ENCODE measurements at regions not wholly inside any gene's neighbourhood (a gene's known extent, or its start where the extent isn't known, plus 50 kb on each side); places are given as distances from the start of the nearest gene placed in this dataset.
"Not testable (repeated sequence)": the region's sequence is repeated elsewhere in the genome, so short reads cannot be mapped to it uniquely, and the experiment has no call there.

DNA sequence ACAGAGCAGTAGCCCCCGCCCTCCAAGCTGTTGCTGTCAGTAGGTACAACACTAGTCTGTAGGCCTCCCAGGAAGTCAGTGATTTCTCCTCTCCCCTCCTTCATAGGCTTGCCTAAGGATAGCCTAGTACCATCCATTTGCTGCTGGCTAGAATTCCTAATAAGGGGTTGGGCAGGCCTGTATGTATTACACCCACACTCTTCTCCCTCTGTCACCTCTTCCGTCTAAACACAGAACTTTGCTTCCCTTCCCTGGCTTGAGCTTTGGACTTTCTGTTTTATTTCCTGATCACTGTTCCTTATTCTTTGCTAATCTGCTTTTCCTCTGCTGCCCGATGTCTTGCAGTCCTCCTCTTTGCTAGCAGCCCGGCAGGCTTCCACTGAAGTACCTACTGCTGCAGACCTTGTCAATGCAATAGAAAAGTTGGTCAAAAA lies 93.4 kb upstream of the UMPS start:
- DNase-seq (ENCODE audit: low read depth) = no peak
- TF ChIP-seq, protein P1, sequence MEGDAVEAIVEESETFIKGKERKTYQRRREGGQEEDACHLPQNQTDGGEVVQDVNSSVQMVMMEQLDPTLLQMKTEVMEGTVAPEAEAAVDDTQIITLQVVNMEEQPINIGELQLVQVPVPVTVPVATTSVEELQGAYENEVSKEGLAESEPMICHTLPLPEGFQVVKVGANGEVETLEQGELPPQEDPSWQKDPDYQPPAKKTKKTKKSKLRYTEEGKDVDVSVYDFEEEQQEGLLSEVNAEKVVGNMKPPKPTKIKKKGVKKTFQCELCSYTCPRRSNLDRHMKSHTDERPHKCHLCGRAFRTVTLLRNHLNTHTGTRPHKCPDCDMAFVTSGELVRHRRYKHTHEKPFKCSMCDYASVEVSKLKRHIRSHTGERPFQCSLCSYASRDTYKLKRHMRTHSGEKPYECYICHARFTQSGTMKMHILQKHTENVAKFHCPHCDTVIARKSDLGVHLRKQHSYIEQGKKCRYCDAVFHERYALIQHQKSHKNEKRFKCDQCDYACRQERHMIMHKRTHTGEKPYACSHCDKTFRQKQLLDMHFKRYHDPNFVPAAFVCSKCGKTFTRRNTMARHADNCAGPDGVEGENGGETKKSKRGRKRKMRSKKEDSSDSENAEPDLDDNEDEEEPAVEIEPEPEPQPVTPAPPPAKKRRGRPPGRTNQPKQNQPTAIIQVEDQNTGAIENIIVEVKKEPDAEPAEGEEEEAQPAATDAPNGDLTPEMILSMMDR (IDR thresholded peaks at IDR 0.05; ENCODE audit: control insufficient read depth, insufficient read depth, low read depth, low read length, missing control alignments) = no peak

DNA sequence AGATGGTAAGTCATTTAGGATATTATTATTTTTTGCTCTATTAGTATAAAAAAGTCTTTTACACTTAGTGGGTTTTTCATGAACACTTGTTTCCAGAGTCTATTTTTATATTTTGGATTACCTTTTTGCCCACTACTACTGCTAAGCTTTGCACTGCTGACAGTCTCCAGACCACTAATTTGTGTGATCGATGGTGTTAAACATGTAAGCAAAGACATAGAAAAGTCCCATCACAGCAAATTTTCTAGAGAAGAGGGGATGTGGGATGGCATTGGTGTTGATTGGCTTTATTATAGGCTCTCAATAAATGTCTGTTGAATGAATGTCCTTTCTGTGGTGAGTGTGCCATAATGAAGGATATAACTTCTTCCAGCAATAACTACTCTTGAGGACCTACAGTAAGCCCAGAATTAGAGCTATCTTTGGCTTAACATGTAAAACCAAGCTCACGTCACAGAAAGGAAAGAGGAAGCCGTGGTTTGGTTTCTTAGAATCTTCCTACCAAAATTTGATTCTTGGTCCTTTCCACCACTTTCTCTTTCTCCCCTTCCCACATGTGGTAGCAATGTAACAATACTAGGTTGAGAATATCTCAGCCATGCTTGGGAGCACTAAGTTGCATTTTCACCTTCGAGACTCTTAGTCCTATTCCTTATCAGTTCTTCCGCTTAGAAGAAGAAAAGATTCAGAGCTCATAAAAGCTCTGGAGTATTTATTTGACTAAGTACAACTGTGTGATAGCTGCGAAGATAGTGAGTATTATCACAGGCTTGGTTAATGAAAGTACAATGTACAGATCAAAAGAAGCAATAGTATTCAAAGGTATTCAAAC lies 90.6 kb upstream of the UMPS start:
- TF ChIP-seq, protein P1 (IDR thresholded peaks at IDR 0.05; ENCODE audit: control insufficient read depth, insufficient read depth, low read depth, low read length, missing control alignments) = no peak
- no peak for DNase-seq (ENCODE audit: low read depth)
- no peak overlapping the region for H3K4me3 ChIP-seq (ENCODE audit: control insufficient read depth, low read depth, low read length)

More for the DNA sequence above, 93.4 kb upstream of the UMPS start:
- H3K4me3 ChIP-seq (ENCODE audit: control insufficient read depth, low read depth, low read length) = no peak overlapping the region

DNA sequence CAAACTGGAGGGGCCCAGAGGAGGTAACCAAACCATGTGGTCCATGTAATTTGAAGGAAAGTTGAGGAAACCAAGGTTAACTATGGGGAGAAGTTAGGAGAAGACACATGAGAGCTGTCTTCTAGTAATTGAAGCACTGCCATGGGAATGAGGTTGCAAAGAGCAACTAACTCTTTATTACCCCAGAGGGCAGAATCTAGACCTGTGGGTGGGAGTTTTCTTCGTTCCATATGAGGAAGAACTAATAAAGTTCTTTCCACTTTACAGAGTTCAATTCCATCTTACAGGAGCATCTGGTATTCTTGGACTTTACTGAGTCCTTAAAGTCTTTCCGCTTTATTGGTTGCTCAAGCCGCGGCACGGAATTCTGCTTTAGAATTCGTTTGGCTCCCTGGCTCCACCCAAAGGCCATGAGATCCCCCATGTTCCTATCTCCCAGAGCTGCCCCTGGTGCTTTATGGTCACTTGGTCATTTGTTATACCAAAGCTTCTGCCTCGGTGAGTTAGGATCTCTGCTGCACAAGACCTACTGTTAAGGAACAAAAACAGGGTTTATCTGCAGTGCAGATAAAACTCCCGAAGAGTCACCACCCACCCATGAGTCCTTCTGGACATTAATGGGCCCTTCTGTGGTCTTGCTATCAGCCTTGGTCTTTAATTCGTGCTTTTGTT lies 89.5 kb upstream of the UMPS start:
- TF ChIP-seq, protein P1 (IDR thresholded peaks at IDR 0.05; ENCODE audit: control insufficient read depth, insufficient read depth, low read depth, low read length, missing control alignments) = no peak
- no peak overlapping the region for H3K4me3 ChIP-seq (ENCODE audit: control insufficient read depth, low read depth, low read length)
- DNase-seq (ENCODE audit: low read depth) = no peak

DNA sequence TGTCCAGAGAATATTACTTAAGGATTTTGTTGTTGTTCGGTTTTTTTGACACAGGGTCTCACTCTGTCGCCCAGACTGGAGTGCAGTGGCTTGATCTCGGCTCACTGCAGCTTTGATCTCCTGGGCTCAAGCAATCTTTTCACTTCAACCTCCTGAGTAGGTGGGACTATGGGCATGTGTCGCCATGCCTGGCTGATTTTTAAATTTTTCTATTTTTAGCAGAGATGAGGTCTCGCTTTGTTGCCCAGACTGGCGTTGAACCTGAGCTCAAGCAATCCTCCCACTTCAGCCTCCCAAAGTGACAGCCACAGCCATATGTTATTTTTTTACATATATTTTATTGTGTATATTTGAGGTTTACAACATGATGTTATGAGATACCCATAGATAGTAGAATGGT lies 86.8 kb upstream of the UMPS start:
- DNase-seq (ENCODE audit: low read depth) = no peak
- TF ChIP-seq, protein P1 (IDR thresholded peaks at IDR 0.05; ENCODE audit: control insufficient read depth, insufficient read depth, low read depth, low read length, missing control alignments) = no peak
- no peak overlapping the region for H3K4me3 ChIP-seq (ENCODE audit: control insufficient read depth, low read depth, low read length)

DNA sequence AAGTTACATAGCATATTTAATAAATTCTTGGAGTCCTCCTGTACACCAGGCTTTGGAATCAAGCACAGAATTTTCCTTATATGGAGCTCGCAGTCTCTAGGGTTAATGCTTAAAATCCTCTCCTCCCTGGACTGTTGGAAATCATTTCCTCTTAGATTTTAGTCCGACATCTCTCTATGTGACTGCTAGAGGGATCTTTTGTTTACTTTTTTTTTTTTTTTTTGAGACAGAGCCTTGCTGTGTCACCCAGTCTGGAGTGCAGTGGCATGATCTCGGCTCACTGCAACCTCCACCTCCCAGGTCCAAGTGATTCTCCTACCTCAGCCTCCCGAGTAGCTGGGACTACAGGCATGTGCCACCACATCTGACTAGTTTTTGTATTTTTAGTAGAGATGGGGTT lies 84.1 kb upstream of the UMPS start:
- H3K4me3 ChIP-seq (ENCODE audit: control insufficient read depth, low read depth, low read length); DNase-seq (ENCODE audit: low read depth): not testable (repeated sequence)

DNA sequence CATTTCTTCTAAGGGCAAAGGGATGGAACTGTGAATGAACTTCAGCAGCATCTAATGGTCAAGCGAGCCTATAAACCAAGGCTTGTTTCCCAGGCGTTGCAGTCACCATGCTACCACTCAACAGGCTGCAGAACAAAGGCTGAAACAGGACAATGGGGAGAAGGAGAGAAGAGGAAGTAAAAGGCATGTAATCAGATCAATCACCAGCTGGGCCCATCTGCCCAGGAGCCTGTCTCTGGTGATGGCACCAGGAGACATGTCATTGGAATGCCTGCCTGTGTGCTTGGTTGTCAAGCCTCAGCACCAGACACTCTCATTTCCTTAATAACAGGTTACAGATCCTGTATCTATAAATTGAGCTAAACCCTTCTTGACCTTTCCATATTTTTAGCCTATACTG lies 81.7 kb upstream of the UMPS start:
- DNase-seq (ENCODE audit: low read depth) = no peak
- TF ChIP-seq, protein P1 (IDR thresholded peaks at IDR 0.05; ENCODE audit: control insufficient read depth, insufficient read depth, low read depth, low read length, missing control alignments) = no peak
- H3K4me3 ChIP-seq (ENCODE audit: control insufficient read depth, low read depth, low read length) = no peak overlapping the region

DNA sequence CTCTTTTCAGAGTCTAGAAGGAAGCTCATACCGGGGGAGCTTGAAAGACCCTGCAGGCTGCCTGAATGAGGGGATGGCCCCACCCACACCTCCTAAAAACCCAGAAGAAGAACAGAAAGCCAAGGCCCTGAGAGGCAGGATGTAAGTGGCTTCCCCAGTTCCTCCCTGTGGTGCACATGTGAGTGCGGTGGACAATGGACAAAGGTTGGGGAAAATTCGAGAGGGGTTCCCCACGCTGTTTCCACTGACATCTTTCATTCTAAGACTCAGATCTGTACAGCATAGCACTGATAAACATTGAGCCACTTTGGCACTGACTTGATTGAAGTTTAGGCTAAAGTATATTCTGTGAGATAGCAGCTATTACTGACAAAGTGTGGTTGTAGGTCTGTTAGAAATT lies 79.5 kb upstream of the UMPS start:
- TF ChIP-seq, protein P1 (IDR thresholded peaks at IDR 0.05; ENCODE audit: control insufficient read depth, insufficient read depth, low read depth, low read length, missing control alignments) = no peak
- no peak overlapping the region for H3K4me3 ChIP-seq (ENCODE audit: control insufficient read depth, low read depth, low read length)
- DNase-seq (ENCODE audit: low read depth) = no peak

DNA sequence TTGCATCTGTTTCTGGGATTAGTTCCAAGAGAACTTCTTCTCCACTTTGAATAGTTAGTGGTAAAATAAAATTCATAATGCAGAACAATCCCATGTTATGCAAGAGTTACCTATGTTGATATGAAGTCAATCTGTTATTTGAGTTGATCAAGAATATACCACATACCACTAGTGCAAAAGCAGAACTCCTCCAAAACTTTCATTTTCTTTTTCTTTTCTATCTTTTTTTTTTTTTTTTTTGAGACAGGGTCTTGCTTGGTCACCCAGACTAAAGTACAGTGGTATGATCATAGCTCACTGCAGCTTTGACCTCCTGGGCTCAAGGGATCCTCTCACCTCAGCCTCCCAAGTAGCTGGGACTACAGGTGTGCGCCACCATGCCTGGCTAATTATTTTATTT lies 78.8 kb upstream of the UMPS start:
- DNase-seq (ENCODE audit: low read depth); H3K4me3 ChIP-seq (ENCODE audit: control insufficient read depth, low read depth, low read length): not testable (repeated sequence)
